Activated T-helper 1 cell treated with Interleukin-2 at 50 U/mL for 16 hours (primary cell): ENCODE measurements at regions not wholly inside any gene's neighbourhood (a gene's known extent, or its start where the extent isn't known, plus 50 kb on each side); places are given as distances from the start of the nearest gene placed in this dataset.

Experiments used
- DNase-seq: peaks from one replicate; pipeline ENCODE4 v3.0.0-alpha.2; 2020; ENCODE audit warnings: low read depth

DNA sequence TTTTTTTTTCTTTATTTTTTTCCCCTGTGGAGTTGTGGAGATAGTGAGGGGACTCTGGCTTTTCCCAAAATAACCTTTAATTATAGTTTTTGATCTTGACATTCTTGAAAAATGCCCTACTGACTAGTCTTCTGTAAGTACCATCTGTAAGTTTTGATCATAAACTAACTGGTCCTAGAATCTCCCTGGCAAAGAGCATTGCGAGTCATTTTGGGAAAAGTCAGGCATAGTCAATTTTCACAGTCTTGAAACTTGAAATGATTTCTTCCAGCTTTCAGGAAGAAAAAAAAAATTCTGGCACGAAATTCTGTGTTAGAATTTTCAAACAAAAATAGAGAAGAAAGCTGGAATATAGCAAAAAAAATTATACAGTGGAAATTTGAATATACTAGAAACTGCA lies 181.2 kb upstream of the SNX7 start:
- DNase-seq = no peak

GRCh38 chr1:98478121-98478520 lies 183.4 kb upstream of the SNX7 start:
- DNase-seq = no peak

- no peak for DNase-seq
Measured at GRCh38 chr1:98472878-98473277, 188.6 kb upstream of the SNX7 start.

GRCh38 chr1:98471633-98472032 lies 189.9 kb upstream of the SNX7 start:
- no peak for DNase-seq

GRCh38 chr1:98468111-98468717 lies 193.3 kb upstream of the SNX7 start:
- DNase-seq = no peak

GRCh38 chr1:98467586-98467985 lies 193.9 kb upstream of the SNX7 start:
- no peak for DNase-seq

DNA sequence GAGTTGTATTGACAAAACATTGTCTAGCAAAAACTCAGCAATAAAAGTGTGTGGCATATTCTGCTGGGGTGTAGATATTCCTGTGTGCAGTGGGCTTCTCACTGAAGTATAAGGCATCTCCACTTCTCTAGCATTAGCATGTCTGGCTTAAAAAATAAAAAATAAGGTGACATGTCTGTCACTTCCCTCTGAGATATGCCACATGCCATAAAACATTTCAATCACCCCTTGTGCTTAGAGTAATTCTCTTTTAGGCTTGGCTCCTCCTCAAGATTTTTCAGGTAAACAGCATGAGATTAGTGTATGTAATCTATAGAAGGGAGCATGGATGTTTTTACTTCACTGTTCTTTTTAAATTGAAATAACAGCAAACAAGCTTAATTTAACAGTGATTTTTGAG lies 194.4 kb upstream of the SNX7 start:
- no peak for DNase-seq

- DNase-seq = no peak
Measured at GRCh38 chr1:98461873-98462385, 199.6 kb upstream of the SNX7 start.

- no peak for DNase-seq
Measured at GRCh38 chr1:98460136-98460535, 201.4 kb upstream of the SNX7 start.

DNA sequence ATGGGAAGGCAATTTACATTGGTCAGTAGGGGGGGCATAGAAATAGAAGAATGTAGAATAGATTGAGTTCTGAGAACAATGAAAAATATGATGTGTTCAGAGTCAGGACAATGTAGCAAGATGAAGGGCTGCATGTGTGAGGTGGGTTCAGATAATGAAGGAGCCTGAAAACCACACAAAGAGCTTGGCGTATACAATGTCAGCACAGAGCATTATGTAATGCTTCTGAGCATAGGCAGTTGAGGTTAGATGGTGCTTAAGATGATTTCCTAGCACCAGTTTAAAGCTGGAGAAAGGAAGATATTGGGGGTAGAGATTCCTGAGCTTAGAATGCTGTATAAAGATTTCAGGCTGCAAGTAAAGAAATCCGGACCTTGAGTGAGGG lies 202.0 kb upstream of the SNX7 start:
- no peak for DNase-seq

- DNase-seq = no peak
Measured at GRCh38 chr1:98458511-98459485, 202.7 kb upstream of the SNX7 start.

GRCh38 chr1:98457248-98457647 lies 204.3 kb upstream of the SNX7 start:
- no peak for DNase-seq

GRCh38 chr1:98454666-98455065 lies 206.9 kb upstream of the SNX7 start:
- no peak for DNase-seq

DNA sequence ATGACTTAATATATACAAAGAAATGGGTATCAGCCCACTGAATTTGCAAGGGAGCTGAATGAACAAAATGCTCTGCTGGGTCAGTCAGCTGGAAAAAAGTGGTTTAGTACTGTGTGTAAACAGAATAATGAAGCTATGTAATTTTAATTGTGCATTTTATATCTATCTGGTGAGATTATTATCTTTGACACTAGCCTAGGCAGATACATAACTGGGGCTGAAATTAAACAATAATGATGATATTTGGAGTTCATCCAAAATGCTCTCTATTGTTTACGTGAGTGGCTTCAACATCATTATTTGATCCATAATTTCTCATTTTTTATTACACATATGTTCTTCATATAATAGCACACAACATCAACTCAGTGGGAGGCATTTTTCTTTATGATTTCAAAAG lies 208.5 kb upstream of the SNX7 start:
- no peak for DNase-seq

- no peak for DNase-seq
Measured at GRCh38 chr1:98452162-98452561, 209.4 kb upstream of the SNX7 start.

- DNase-seq = no peak
Measured at GRCh38 chr1:98441281-98441680, 220.2 kb upstream of the SNX7 start.

DNA sequence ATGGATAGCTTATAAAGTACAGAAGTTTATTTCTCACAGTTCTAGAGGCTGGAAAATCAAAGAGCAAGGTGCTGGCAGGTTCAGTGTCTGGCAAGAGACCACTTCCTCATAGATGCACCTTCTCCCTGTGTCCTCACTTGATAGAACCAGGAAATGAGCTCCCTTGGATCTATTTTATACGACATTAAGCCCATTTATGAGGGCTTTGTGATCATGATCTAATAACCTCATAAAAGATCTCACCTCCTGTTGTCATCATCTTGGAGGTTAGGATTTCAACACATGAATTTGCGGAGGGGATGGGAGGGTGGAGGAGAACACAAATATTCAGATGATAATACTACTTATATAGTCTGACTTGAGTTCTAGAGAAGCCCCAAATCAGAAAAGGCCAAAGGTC lies 222.1 kb upstream of the SNX7 start:
- no peak for DNase-seq

DNA sequence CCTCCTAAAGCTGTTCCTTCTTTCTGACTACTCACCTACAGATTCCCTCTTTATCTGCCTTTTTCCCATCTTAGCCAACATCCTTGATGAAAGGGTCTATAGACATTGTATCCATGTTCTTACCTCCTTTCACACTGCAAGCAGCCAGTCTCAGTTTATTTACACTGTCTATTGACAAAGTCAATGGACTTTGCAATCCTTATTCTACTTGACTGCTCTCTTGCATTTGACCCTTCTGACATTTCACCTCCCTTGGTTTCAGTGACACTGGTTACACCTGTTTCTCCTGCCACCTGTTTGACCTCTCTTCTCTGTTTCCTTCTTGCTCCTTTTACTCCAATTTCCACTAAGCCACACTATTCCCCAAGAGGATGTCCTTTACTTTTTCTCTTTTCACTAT lies 224.0 kb upstream of the SNX7 start:
- no peak for DNase-seq

DNA sequence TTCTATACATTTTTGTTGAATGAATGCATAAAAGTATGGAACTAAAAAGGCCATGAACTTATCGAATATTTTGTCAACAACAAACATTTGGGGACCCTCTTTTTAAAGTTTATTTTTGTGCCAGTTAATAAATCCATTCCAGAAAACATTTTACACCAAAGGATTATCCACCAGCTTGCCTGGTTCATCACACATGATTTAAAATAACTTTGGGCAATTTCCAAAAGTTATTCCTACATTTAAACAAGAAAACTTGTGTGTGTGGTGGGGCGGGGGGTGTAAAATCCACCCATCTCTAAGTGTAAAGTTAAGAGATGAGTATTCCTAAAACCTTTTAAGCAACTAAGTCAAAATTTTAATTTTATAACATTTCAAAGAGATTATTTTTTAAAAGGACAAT lies 224.5 kb upstream of the SNX7 start:
- DNase-seq = no peak

- DNase-seq = no peak
Measured at GRCh38 chr1:98429965-98430443, 231.5 kb upstream of the SNX7 start.

DNA sequence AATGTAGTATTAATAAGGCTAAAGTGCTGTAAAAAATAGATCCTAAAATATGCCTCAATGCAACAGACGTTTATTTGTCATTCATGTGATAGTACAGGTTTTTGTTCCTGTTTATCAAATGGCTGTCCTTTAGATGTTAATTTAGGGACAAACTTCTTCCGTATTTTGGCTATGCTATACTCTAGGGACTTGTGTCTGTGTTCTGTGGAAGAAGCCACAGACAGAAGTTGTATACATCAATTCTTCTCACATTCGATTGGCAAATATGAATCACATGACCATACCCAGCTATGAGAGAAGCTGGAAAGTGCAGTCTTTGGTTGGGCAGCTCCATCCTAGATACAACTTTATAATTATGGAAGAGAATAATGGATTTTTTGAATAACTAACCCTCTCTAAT lies 232.7 kb upstream of the SNX7 start:
- DNase-seq = no peak

DNA sequence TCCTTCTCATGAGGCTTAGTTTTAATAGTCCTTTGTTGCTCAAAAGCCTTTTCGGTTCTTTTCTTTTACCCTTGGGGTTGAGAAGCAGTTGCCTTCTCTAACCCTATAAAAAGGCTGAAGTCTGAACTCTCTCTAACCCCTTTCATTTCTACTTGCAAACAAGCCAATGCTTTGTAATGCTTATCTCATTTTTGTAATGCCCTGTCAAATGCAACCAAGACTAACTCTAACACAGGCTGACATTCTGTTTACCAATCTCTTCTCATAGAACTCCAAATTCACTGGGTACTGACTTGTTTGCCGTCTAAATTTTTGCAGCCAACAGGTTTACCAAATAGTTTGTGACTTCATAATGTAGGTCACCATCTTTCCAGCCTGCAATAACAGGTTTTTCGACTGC lies 233.9 kb upstream of the SNX7 start:
- no peak for DNase-seq

DNA sequence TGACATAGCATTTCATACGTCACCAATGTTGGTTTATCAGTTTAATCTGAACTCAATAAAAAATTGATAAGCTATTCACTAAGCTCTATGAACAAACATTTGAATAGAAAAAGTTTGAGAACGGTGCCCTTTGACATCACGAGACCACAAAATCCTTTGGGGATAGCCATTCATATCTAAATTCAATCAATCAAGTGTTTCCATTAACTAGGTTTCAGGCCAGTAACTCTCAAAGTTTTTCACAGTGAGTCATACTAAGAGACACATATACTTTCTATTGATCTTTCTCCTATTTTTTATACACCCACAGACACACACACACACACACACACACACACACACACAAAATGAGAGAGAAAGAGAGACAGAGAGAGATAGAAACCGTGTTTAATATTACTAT lies 235.4 kb upstream of the SNX7 start:
- DNase-seq = no peak
